ENCODE measurements at regions not wholly inside any gene's neighbourhood (a gene's known extent, or its start where the extent isn't known, plus 50 kb on each side); places are given as distances from the start of the nearest gene placed in this dataset.

DNA sequence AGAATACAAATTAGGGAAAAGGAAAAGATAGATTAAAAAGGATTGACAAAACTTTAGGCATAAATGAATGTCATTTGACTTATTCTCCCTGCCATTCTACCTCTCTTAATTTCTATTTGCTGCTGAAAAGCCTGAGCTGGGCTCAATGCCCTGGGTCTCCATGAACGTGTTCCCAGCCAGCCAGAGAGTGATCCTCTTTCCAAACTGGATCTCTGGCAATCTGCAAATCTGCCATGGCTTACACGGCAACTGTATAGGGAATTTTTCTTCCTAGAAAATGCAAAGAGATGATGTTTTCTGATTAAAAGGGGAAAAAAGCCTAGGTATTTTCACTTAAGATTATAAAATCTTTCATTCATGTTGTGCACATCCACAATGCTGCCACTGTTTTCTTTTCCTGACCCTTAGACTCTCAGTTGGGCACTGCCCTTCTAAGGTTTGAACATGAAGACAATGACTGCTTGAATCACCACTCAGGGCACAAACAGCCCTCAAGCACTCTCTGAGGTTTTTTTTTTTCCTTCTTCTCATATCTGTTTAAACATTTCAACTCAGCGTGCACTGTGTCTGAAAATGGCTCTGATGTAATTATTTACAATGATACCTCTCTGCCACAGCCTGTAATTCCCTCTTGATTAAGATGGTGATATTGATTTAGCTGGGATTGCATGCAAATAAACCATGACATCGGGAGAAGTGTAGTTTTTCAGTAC, 60.3 kb downstream of the DACT1 start:
- Histone ChIP-seq H3K27ac (ENCODE audit: low read depth, low read length) (no peak overlapping the region), H3K27me3 (ENCODE audit: control insufficient read depth, low read length) (no peaks in the 10 kb centered on the region), H3K4me2 (ENCODE audit: low read length) (no peak overlapping the region), H3K9me3 (ENCODE audit: control insufficient read depth, insufficient read depth, low read length) (no peaks in the 10 kb centered on the region), H3K4me1 (ENCODE audit: control insufficient read depth, low read length) (no peaks in the 10 kb centered on the region), H3K79me2 (ENCODE audit: control insufficient read depth, low read length) (no peaks in the 10 kb centered on the region), H4K20me1 (ENCODE audit: control insufficient read depth, insufficient read depth, low read depth, low read length) (no peaks in the 10 kb centered on the region), H3K4me3 (ENCODE audit: low read length) (no peak overlapping the region), H3K36me3 (ENCODE audit: control insufficient read depth, low read length) (no peaks in the 10 kb centered on the region), H3F3A (ENCODE audit: control insufficient read depth, insufficient read depth) (no peaks in the 10 kb centered on the region), H3K9me2 (replicated peaks; ENCODE audit: control insufficient read depth, low read length) (no peaks in the 10 kb centered on the region)
- TF ChIP-seq EZH2phosphoT487 (IDR thresholded peaks at IDR 0.05; ENCODE audit: borderline replicate concordance, low read length): no peak
- TF ChIP-seq, protein P1, sequence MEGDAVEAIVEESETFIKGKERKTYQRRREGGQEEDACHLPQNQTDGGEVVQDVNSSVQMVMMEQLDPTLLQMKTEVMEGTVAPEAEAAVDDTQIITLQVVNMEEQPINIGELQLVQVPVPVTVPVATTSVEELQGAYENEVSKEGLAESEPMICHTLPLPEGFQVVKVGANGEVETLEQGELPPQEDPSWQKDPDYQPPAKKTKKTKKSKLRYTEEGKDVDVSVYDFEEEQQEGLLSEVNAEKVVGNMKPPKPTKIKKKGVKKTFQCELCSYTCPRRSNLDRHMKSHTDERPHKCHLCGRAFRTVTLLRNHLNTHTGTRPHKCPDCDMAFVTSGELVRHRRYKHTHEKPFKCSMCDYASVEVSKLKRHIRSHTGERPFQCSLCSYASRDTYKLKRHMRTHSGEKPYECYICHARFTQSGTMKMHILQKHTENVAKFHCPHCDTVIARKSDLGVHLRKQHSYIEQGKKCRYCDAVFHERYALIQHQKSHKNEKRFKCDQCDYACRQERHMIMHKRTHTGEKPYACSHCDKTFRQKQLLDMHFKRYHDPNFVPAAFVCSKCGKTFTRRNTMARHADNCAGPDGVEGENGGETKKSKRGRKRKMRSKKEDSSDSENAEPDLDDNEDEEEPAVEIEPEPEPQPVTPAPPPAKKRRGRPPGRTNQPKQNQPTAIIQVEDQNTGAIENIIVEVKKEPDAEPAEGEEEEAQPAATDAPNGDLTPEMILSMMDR (IDR thresholded peaks at IDR 0.05; ENCODE audit: low read depth, low read length, poor library complexity, severe bottlenecking): no peak

DNA sequence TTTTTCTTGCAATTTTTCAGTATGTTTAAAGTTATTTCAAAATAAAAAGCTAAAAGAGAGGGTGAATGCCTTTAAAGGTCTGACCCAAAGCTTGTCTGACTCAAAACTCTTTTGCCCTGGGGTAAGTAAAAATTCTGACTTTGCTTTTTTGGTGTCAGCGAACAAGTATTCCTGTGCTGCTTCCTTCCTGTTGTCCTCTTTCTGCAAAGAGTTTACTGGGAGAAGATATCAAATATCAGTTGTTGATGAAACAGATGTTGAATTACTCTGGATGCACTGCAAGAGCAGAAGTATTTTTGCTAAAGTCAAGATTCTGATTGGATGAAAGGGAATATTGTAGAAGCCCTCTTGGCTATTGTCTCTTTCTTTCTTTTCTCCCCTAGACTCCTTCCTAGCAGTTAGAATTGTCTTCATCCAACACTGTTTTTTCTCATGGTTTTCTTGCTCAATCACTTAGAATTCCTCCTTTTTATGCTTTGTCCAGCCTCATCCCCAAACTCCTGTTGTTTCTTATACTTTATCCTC, 62.0 kb downstream of the DACT1 start:
- no peaks in the 10 kb centered on the region; the same call in 1 of the 2 replicates for H3K27me3 ChIP-seq (ENCODE audit: control insufficient read depth, low read length)
- no peak for TF ChIP-seq EZH2phosphoT487 (IDR thresholded peaks at IDR 0.05; ENCODE audit: borderline replicate concordance, low read length)
- TF ChIP-seq, protein P1 (IDR thresholded peaks at IDR 0.05; ENCODE audit: low read depth, low read length, poor library complexity, severe bottlenecking): no peak

DNA sequence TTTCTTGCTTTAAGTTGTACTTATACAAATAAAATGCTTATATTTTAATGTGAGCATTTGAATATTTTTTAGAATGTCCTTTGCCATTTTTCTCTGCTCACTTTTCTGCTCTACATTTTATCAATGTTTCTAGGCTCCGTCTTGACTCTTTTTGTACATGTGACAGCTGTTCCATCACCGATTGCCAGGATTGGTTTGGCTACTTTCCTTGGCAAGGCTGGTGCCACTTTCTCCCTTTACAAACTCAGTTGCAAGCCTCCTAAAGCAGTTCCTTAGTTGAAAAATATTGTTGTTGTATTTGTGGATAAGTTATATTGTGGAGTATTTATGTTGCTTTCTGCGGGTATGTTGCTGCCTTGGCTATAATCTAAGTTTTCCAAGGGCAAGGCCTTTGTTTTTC, 63.4 kb downstream of the DACT1 start:
- Histone ChIP-seq H3K36me3 (ENCODE audit: control insufficient read depth, low read length) (no peaks in the 10 kb centered on the region), H3K4me2 (ENCODE audit: low read length) (no peak overlapping the region), H3K79me2 (ENCODE audit: control insufficient read depth, low read length) (no peaks in the 10 kb centered on the region), H3K27ac (ENCODE audit: low read depth, low read length) (no peak overlapping the region), H3K9me2 (replicated peaks; ENCODE audit: control insufficient read depth, low read length) (no peaks in the 10 kb centered on the region), H3K4me1 (ENCODE audit: control insufficient read depth, low read length) (no peaks in the 10 kb centered on the region), H3K4me3 (ENCODE audit: low read length) (no peak overlapping the region), H3F3A (ENCODE audit: control insufficient read depth, insufficient read depth) (no peaks in the 10 kb centered on the region), H3K9me3 (ENCODE audit: control insufficient read depth, insufficient read depth, low read length) (no peaks in the 10 kb centered on the region), H4K20me1 (ENCODE audit: control insufficient read depth, insufficient read depth, low read depth, low read length) (no peaks in the 10 kb centered on the region), H3K27me3 (ENCODE audit: control insufficient read depth, low read length) (no peaks in the 10 kb centered on the region; the same call in 1 of the 2 replicates)
- TF ChIP-seq EZH2phosphoT487 (IDR thresholded peaks at IDR 0.05; ENCODE audit: borderline replicate concordance, low read length): no peak
- TF ChIP-seq, protein P1 (IDR thresholded peaks at IDR 0.05; ENCODE audit: low read depth, low read length, poor library complexity, severe bottlenecking): no peak

More for the DNA sequence above, 62.0 kb downstream of the DACT1 start:
- no peaks in the 10 kb centered on the region for H3F3A ChIP-seq (ENCODE audit: control insufficient read depth, insufficient read depth)
- H3K9me2 ChIP-seq (replicated peaks; ENCODE audit: control insufficient read depth, low read length): no peaks in the 10 kb centered on the region
- no peaks in the 10 kb centered on the region for H3K4me1 ChIP-seq (ENCODE audit: control insufficient read depth, low read length)
- H3K9me3 ChIP-seq (ENCODE audit: control insufficient read depth, insufficient read depth, low read length): no peaks in the 10 kb centered on the region
- H3K27ac ChIP-seq (ENCODE audit: low read depth, low read length): no peak overlapping the region
- H3K36me3 ChIP-seq (ENCODE audit: control insufficient read depth, low read length): no peaks in the 10 kb centered on the region
- H3K4me3 ChIP-seq (ENCODE audit: low read length): no peak overlapping the region
- no peaks in the 10 kb centered on the region for H3K79me2 ChIP-seq (ENCODE audit: control insufficient read depth, low read length)
- no peaks in the 10 kb centered on the region for H4K20me1 ChIP-seq (ENCODE audit: control insufficient read depth, insufficient read depth, low read depth, low read length)
- no peak overlapping the region for H3K4me2 ChIP-seq (ENCODE audit: low read length)

Measured in DOHH2 (cell line).